HG02678 (cell line): ENCODE measurements at regions not wholly inside any gene's neighbourhood (a gene's known extent, or its start where the extent isn't known, plus 50 kb on each side); places are given as distances from the start of the nearest gene placed in this dataset.
"Not testable (repeated sequence)": the region's sequence is repeated elsewhere in the genome, so short reads cannot be mapped to it uniquely, and the experiment has no call there.

Experiments
- ATAC-seq: cut with Tn5 transposase; IDR thresholded peaks from one replicate; pipeline ENCODE4 v1.9.1; 2021; ENCODE audit warnings: mild to moderate bottlenecking, moderate library complexity; ENCODE audit not compliant: unreplicated experiment

DNA sequence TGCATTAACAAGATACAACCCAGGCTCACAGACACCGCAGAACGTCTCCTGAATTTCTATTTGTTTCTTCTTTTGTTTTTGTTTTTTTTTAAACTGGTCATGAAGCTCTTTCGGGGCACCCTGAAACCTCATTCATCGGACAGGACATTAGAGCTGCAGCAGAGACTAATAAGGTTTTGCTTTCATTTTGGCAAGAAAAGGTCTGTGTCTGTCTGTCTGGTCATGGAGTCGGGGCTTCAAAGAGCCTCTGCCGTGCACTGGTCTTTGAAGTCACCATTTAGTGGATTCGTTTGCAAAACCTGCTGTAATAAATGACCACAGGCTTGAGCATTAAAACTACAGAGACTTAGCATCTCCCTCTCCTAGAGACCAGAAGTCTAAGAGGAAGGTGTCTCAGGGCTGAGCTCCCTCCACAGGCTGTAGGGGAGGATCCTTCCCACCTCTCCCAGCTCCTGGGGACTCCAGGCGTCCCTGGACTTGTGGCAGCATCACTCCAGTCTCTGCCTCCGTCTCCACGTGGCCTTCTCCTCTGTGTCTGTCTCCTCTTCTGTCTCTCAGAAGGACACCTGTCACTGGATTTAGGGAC, 247.5 kb downstream of the CRLF2 start:
- no peak for ATAC-seq

DNA sequence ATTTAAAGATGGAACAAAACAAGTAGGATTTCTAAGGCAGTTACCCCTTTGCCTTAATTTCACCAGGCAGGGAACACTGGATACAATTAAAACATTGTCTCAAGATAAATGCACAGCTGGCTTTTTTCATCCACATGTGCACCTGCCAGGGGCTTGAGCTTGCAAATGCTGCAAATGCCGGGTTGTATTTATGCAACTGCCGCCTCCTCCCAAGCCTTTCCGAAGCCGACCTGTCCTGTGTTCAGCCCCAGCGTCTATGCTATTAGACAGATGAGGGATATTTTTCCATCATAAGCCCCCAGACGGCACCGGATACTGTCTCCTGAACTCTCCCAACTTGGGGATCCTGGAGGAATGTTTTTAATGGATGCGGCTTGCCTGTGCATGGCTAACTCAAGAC, 251.6 kb downstream of the CRLF2 start:
- ATAC-seq, result no peak

DNA sequence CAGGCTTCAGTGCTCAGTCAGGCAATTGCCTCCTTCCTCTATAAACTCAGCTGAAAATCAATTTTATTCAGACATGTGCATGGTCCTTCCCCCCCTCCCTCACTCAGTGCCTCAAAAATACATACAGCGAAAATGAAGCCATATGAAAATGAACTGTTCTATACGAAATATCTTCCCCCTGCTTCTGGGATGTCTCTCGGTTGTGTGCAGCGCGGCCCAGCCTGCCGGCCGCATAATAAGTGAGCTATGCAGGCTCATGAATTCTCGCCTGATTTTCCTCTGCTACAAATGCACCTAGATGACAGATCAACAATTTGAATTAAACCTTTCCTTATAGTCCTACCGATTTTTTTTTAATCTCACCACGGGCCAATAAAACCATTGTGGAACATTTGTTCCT, 252.9 kb downstream of the CRLF2 start:
- no peak for ATAC-seq

DNA sequence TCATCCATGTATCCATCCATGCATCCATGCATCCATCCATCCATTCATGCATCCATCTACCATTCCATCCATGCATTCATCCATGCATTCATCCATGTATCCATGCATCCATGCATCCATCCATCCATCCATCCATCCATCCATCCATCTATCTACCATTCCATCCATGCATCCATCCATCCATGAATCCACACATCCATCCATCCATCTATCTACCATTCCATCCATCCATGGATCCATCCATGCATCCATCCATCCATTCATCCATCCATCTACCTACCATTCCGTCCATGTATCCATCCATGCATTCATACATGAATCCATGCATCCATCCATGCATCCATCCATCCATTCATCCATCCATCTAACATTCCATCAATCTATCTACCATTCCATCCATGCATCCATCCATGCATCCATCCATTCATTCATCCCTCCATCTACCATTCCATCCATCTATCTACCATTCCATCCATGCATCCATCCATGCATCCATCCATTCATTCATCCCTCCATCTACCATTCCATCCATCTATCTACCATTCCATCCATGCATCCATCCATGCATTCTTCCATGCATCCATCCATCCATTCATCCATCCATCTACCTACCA, 257.2 kb downstream of the CRLF2 start:
- not testable (repeated sequence) for ATAC-seq

DNA sequence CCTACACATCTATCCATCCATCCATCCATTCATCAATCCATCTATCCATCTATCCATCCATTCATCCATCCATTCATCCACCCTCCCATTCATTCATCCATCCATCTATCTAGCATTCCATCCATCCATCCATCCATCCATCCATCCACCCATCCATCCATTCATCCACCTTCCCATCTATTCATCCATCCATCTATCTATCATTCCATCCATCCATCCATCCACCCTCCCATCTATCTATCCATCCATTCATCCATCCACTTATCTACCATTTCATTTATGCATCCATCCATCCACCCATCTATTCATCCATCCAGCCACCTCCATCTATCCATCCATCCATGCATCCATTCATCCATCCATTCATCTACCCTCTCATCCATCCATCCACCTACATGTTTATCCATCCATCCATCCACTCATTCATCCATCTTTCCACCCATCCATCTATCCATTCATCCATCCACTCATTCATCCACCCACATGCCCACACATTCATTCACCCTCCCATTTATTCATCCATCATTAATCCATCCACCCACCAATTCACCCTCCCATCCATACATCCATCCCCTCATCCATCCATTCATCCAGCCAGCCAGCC, 258.5 kb downstream of the CRLF2 start:
- no peak for ATAC-seq

DNA sequence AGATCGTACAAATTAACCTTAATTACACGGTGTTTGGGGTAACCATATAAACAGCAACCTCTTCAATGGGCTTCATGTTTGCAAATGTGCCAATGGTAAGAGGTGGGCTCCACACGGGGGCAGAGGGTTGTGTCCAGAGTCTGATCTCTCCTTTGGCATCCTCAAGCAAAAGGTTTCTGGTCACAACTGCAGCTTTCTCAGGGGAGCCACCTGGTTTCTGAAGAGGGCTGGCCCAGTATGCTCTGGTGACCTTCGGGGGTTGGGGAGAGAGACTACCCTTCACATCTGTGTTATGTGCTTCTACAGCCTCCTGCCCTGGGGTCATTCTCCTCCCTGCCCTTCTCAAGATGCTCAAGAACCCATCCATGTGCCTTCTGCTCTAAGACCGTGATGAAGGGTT, 259.6 kb downstream of the CRLF2 start:
- ATAC-seq, result no peak

DNA sequence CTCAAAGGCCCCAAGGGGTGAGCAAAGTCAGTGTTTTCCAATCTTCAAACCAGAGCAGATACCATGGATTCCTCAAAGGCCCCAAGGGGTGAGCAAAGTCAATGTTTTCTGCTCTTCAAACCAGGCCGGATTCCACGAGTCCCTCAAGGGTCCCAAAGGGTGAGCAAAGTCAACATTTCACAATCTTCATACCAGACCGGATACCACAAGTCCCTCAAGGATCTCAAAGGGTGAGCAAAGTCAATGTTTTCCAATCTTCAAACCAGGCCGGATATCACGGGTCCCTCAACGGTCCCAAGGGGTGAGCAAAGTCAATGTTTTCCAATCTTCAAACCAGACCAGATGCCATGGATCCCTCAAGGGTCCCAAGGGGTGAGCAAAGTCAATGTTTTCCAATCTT, 265.2 kb downstream of the CRLF2 start:
- ATAC-seq, result not testable (repeated sequence)

DNA sequence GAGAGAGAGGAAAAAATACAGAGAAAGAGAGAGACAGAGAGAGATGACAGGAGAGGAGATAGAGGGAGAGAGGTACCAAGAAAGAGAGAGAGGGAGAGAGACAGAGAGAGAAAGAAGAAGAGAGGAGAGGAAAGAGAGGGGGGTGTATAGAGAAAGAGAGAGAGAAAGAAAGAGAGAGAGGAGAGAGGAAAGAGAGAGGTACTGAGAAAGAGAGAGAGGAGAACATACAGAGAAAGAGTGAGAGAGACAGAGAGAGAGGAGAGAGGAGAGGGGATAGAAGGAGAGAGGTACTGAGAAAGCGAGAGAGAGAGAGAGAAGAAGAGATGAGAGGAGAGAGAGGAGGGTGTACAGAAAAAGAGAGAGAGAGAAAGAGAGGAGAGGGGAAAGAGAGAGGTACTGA, 269.4 kb downstream of the CRLF2 start:
- no peak for ATAC-seq

DNA sequence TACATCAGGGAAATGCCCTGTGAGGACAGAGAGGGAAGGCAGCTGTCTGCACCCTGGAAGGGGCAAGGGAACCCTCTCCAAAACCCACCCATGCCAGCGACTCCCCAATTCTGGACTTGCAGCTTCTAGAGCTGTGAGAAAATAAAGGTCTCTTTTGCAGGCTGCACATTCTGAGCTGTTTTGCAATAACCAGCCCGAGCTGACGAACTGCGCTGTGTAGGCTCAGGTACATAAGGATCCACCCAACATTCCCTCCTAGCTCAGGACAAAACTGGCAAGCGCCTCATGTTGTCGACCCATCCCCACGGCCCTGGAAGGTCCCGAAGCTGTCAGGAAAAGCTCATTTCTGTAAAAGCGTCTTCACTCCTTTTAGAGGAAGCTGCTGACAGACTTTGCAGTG, 271.8 kb downstream of the CRLF2 start:
- ATAC-seq, result no peak

DNA sequence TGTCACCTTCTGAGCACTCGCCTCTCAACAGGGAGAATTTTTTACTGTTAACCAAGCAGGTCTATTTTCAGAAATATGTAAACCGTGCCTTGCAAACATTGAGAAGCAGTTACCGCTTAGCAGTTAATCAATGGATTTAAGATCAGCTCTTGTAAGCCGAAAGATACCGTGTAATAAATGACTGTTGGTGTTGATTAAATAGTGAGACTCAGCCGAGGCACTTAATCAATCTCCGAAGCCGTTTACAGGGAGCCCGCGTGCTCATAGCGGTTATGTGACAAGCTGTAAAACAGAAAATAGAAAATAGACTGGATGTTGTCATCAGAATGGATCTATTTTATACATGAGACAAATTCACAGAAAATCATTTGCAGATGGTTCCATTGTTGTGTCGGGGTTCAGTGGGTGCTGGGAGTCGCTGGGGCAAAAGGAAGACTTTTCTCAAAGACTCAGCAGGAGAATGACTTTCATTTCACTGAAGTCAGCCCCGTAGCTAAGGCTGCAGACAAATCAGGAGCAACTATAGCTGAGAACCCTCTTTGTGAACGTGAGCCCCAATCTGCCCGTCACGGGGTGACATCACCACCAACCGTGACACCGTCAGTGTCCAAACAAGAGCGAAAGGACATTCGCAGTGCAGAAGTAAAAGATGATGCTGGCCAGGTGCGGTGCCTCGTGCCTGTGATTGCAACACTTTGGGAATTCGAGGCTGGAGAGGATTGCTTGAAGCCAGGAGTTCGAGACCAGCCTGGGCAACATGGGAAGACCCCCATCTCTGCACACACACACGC, 275.3 kb downstream of the CRLF2 start:
- ATAC-seq, result no peak

DNA sequence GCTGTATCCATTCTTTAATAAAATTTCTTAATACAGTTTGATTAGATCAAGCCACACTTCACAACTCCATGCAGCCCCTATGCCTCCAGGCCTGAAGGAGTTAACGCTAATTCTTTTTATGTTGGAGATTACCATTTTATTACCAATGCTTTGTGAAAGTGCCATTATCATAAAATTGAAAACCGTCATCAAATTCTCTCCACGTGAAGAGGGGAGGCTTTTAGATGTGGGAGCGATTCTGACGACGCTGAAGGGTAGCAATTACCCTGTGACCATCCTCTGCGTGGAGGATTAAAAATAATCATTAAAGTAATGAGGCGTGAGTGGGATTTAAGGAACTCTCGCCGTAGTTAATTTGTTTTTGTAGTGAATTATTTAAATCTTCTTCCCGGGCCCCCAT, 278.8 kb downstream of the CRLF2 start:
- ATAC-seq, result no peak

DNA sequence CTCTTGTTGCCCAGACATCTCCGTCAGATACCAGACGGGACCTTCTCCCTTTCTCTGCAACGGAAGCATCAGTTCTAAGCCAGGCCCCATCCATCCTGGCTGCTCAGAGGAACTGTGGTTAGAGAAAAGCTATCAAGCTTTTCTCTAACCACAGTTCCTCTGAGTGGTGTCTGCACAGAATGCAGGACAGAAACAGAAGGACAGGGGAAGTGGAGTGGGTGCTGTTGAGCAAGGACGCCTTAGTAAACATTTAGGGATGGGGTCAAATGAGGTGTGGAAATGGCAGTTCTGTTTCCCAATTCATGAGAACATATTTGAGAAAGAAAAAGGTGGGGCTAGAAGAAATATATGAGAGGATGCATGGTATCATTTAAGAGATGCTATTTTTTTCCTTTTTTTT, 283.8 kb downstream of the CRLF2 start:
- ATAC-seq, result no peak

DNA sequence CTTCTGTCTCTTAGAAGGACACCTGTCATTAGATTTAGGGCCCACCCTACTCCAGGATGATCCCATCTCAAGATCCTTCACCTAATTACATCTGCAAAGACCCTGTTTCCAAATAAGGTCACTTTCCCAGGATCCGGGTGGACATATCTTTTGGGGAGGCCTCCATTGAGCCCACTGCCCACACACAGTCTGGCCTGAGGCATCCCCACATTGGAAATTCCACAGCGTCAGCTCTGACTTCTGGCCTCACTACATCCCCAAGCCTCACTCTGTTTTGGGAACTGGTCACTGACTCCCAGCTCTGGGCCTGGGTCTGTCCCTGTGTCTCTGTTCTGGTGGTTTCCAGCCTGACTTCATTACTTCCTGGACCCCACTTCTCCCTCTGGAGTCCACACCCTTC, 285.5 kb downstream of the CRLF2 start:
- no peak for ATAC-seq

DNA sequence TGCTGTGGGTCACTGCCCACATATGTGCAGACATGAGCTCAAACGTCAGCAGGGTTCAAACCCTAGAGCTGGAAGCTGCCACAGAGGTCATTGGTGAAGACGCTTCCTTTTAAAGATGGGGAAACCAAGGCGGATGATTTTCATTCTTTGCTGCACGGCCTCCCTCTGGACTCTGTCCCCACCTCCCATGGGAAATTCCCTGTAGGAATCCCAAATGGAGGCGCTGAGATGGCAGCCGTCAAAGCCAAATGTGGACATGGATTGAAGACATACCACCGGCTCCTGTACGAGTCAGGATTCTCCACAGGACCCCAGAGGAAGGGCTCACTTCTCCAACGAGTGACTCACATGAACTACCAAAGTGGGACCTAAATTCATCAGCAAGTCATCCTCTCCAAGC, 286.4 kb downstream of the CRLF2 start:
- ATAC-seq, result no peak

DNA sequence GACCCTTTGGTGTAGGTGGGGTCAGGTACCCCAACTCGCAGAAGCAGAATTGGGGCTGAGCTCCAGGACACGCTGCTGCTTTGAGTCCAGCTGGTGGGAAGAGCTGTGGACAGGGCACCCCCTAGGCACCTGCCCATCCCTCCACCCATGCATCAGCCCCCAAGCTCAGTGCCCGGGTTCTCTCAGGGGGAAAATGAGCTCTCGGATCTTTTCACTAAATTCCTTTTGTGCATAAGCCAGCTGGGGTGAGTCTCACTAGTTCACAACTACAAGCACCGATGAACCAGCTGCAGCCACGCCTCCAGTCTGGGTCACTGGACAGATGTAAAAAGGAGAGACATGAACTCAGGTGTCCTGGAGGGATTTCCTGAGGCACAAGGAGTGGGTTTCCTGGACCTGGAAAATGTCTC, 286.8 kb downstream of the CRLF2 start:
- ATAC-seq, result no peak

DNA sequence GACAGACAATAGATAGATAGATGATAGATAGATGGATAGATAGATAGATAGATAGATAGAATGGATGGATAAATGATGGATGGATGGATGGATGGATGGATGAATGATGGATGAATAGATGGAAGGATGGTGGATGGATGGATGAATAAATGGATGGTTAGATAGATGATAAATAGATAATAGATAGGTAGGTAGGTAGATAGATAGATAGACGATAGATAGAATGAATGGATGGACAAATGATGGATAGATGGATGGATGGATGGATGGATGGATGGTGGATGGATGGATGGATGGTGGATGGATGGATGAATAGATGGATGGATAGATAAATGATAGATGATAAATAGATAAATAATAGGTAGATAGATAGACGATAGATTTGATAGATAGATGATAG, 287.4 kb downstream of the CRLF2 start:
- ATAC-seq, result no peak

DNA sequence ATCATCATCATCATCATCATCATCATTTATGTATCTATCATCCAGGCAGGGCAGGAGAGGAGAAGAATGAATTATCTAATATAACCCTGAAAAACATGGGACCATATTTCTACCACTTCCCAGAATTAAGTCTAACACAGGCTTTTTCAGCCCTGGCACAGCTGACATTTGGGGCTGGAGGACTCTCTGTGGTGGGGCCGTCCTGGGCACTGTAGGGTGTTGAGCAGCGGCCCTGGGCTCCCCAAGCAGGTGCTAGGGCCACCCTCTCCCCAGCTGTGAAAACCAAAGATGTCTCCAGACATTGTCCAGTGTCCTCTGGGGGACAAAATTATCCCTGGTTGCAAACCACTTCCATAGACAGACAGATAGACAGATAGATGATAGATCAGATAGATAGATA, 288.4 kb downstream of the CRLF2 start:
- no peak for ATAC-seq

DNA sequence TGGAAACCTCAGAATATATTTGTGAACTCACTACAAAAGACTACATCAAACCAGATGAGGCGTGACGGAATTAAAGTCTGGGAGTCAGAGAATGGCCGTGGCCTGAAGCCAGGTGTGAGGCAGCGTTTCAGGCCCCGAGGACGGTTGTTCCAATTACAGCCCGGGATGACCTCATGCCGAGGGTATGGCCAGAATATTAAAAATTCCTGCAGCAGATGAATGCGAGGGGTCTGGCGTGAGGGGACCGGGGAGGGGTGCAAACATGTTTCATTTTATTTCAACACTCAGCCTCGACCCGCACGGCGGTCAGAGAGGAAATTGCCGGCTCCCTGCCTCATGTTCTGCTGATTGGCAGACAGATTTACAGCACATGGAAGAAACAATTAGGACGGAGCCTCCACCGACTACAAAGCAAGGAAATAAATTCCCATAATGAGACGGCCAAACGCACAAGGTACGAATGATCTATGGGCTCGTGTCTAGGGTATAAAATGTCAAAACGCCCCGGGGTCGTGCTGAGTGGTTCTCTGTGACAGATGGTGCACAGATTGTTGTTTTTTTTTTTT, 289.7 kb downstream of the SHOX start:
- ATAC-seq, result no peak

DNA sequence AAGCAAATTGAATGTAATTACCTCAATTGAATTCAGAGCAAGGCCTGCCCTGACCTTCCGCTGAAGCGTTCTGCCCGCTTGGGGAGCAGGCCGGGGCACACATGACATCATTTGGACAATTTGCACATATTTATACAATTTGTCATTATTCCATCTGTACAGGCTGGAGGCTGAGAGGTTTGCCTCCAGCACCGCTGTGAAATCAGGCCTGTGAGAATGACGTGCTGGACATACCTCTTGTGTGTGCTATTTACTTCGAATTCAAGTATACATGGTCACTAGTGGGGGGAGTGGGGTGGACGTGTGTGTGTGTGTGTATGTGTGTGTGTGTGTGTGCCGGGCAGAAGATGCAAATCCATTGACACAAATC, 285.6 kb downstream of the SHOX start:
- ATAC-seq, result no peak

DNA sequence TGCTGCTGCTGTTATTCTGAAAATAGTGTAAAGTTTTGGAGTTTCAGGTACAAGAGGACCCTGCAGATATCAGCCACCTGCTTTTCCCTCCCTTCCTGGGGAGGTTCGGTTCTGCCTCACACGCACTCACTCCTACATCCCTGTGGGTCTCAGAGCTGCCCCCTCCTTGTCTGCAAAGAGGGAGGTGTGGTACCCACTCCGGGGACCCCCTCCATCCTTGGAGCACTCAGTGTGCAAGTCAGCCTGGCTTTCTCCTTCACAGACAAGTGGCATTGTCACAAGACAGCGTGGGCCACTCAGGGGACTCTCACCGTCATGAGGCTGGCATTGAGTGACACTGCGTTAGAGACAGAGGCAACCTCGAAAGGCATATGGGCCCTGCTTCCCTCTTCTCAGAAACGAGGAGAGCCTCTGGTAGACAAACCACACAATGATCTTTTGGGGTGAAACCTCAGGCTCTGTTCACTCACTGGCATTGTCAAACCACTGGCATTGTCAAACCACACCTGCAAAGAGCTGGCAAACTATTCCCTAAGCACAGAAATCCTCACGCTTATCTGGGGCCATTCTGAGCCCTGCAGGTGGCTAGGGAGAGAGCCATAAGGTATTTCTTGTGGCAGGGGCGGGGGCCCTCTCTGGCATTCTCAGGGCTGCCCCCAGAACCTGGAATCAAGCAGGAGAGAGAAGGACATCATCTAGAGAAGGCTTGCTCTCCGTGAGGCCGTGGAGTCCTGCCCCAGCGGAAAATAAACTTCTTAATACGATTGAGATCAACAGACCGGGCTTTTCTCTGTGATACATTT, 285.0 kb downstream of the SHOX start:
- ATAC-seq, result no peak

DNA sequence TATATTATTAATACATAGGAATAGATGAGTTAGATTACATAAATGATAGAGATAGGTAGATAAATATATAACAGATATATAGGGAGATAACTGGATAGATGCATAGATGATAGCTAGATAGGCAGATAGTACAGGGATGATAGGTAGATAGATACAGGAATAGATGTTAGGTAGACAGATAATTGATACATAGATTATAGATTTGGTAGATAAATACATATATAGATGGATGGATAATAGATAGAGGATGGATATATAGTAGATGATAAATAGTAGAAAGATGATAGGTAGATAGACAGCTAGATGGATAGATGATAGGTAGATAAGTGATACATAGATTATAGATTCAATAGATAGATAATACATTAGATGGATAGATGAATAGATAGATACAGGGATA, 283.6 kb downstream of the SHOX start:
- ATAC-seq, result no peak
